ENCODE measurements at regions not wholly inside any gene's neighbourhood (a gene's known extent, or its start where the extent isn't known, plus 50 kb on each side); places are given as distances from the start of the nearest gene placed in this dataset.

GRCh38 chrX:45900766-45901615 lies 644.2 kb downstream of the ZNF674 start:
- no peaks in the 10 kb centered on the region for H3K36me3 Mint-ChIP-seq (ENCODE audit: unreplicated experiment)
- H3K4me3 Mint-ChIP-seq (ENCODE audit: unreplicated experiment) = no peak overlapping the region
- DNase-seq (ENCODE audit: extremely low spot score, unreplicated experiment) = no peak
- H3K9me3 Mint-ChIP-seq (ENCODE audit: unreplicated experiment) = no peaks in the 10 kb centered on the region
- peaks cover 3% of the 10 kb centered on the region for H3K27me3 Mint-ChIP-seq (ENCODE audit: unreplicated experiment)
- TF ChIP-seq CTCF (IDR thresholded peaks at IDR 0.05) = no peak
- no peak overlapping the region for H3K27ac Mint-ChIP-seq (ENCODE audit: unreplicated experiment)
- H3K4me1 Mint-ChIP-seq (ENCODE audit: unreplicated experiment) = peaks cover 2% of the 10 kb centered on the region

- Mint-ChIP-seq H3K36me3 (ENCODE audit: unreplicated experiment) (no peaks in the 10 kb centered on the region), H3K27me3 (ENCODE audit: unreplicated experiment) (peaks cover 3% of the 10 kb centered on the region), H3K4me3 (ENCODE audit: unreplicated experiment) (no peak overlapping the region), H3K4me1 (ENCODE audit: unreplicated experiment) (no peaks in the 10 kb centered on the region), H3K9me3 (ENCODE audit: unreplicated experiment) (no peaks in the 10 kb centered on the region), H3K27ac (ENCODE audit: unreplicated experiment) (no peak overlapping the region)
- DNase-seq (ENCODE audit: extremely low spot score, unreplicated experiment) = no peak
- TF ChIP-seq CTCF (IDR thresholded peaks at IDR 0.05) = no peak
Measured at GRCh38 chrX:45894864-45895645, 650.2 kb downstream of the ZNF674 start.

GRCh38 chrX:45889471-45889870 lies 655.8 kb downstream of the ZNF674 start:
- Mint-ChIP-seq H3K4me3 (ENCODE audit: unreplicated experiment) (no peak overlapping the region), H3K36me3 (ENCODE audit: unreplicated experiment) (no peaks in the 10 kb centered on the region), H3K9me3 (ENCODE audit: unreplicated experiment) (peaks cover 4% of the 10 kb centered on the region), H3K27ac (ENCODE audit: unreplicated experiment) (no peak overlapping the region), H3K27me3 (ENCODE audit: unreplicated experiment) (no peaks in the 10 kb centered on the region), H3K4me1 (ENCODE audit: unreplicated experiment) (no peaks in the 10 kb centered on the region)
- no peak for TF ChIP-seq CTCF (IDR thresholded peaks at IDR 0.05)
- DNase-seq (ENCODE audit: extremely low spot score, unreplicated experiment) = no peak

GRCh38 chrX:45888518-45888917 lies 656.7 kb downstream of the ZNF674 start:
- no peaks in the 10 kb centered on the region for H3K27me3 Mint-ChIP-seq (ENCODE audit: unreplicated experiment)
- H3K27ac Mint-ChIP-seq (ENCODE audit: unreplicated experiment) = no peak overlapping the region
- no peak for TF ChIP-seq CTCF (IDR thresholded peaks at IDR 0.05)
- no peaks in the 10 kb centered on the region for H3K36me3 Mint-ChIP-seq (ENCODE audit: unreplicated experiment)
- no peaks in the 10 kb centered on the region for H3K4me1 Mint-ChIP-seq (ENCODE audit: unreplicated experiment)
- no peak for DNase-seq (ENCODE audit: extremely low spot score, unreplicated experiment)
- peaks cover 4% of the 10 kb centered on the region for H3K9me3 Mint-ChIP-seq (ENCODE audit: unreplicated experiment)
- no peak overlapping the region for H3K4me3 Mint-ChIP-seq (ENCODE audit: unreplicated experiment)

- no peaks in the 10 kb centered on the region for H3K4me1 Mint-ChIP-seq (ENCODE audit: unreplicated experiment)
- no peak for TF ChIP-seq CTCF (IDR thresholded peaks at IDR 0.05)
- H3K4me3 Mint-ChIP-seq (ENCODE audit: unreplicated experiment) = no peak overlapping the region
- peaks cover 4% of the 10 kb centered on the region for H3K9me3 Mint-ChIP-seq (ENCODE audit: unreplicated experiment)
- no peaks in the 10 kb centered on the region for H3K36me3 Mint-ChIP-seq (ENCODE audit: unreplicated experiment)
- no peaks in the 10 kb centered on the region for H3K27me3 Mint-ChIP-seq (ENCODE audit: unreplicated experiment)
- no peak for DNase-seq (ENCODE audit: extremely low spot score, unreplicated experiment)
- no peak overlapping the region for H3K27ac Mint-ChIP-seq (ENCODE audit: unreplicated experiment)
Measured at GRCh38 chrX:45885931-45886330, 659.3 kb downstream of the ZNF674 start.
